Upper lobe of left lung (tissue), 6 donors: ENCODE measurements at regions not wholly inside any gene's neighbourhood (a gene's known extent, or its start where the extent isn't known, plus 50 kb on each side); places are given as distances from the start of the nearest gene placed in this dataset.

Experiments used
- ATAC-seq, 2 donors: fragments of 200-7000 bp; cut with Tn5 transposase; one replicate each; pipeline ENCODE4 v1.9.1; 2022; ENCODE audit warnings: mild to moderate bottlenecking in 2 of 2, moderate library complexity in 2 of 2; ENCODE audit not compliant: low FRiP score in 2 of 2
- DNase-seq, 2 donors: peaks; one replicate each; pipeline ENCODE4 v3.0.0-alpha.2; 2019 to 2020
- H3K27ac ChIP-seq, 4 donors: fragments of 200-600 bp; sonication (generic); one replicate each; pipeline ENCODE4 v1.5.1; 2016 to 2019
- H3K27me3 ChIP-seq, 4 donors: fragments of 200-600 bp; sonication (generic); one replicate each; pipeline ENCODE4 v1.5.1; 2017 to 2019
- H3K36me3 ChIP-seq, 4 donors: fragments of 200-600 bp; sonication (generic); one replicate each; pipeline ENCODE4 v1.5.1; 2016 to 2019
- H3K4me1 ChIP-seq, 4 donors: fragments of 200-600 bp; sonication (generic); one replicate each; pipeline ENCODE4 v1.5.1; 2018 to 2019
- H3K4me3 ChIP-seq, 4 donors: fragments of 200-600 bp; sonication (generic); one replicate each; pipeline ENCODE4 v1.5.1; 2017 to 2019; ENCODE audit warnings: mild to moderate bottlenecking in 2 of 4, moderate library complexity in 1 of 4
- H3K9me3 ChIP-seq, 4 donors: fragments of 200-600 bp; sonication (generic); one replicate each; pipeline ENCODE4 v1.5.1; 2018 to 2019
- EP300 ChIP-seq, 4 donors: sonication (generic); formaldehyde crosslinking; IDR thresholded peaks; one replicate each; pipeline ENCODE4 v1.5.1; 2017; ENCODE audit warnings: antibody characterized with exemption in 4 of 4, control low read depth in 2 of 4
- POLR2A ChIP-seq, 4 donors: fragments of 450-650 bp; IDR thresholded peaks; one replicate each; pipeline ENCODE4 v1.5.1; 2016 to 2017; ENCODE audit warnings: antibody characterized with exemption in 4 of 4, mild to moderate bottlenecking in 2 of 4
- POLR2AphosphoS5 ChIP-seq, 2 donors: sonication (generic); formaldehyde crosslinking; IDR thresholded peaks; one replicate each; pipeline ENCODE4 v1.5.1; 2017; ENCODE audit warnings: antibody characterized with exemption in 2 of 2
- WGBS, 2 donors: methylation state at CpG; one replicate each; pipeline ENCODE4 v1.1.5; 2017 to 2018; 5-methylcytosine and 5-hydroxymethylcytosine counted together
- TF ChIP-seq, protein P1 (sequence below), 6 experiments: fragments of 450-650 bp in 4 of 6; fragments of 200-600 bp in 2 of 6; sonication (generic) in 2 of 6; IDR thresholded peaks; one replicate each; pipeline ENCODE4 v1.5.1; 2016 to 2019; ENCODE audit warnings: antibody characterized with exemption in 6 of 6
- donor health status: DM: no; HTN: no; CAD: no; lungs with moderate emphysema.
- donor health status: DM: no; HTN: yes; CAD: no; lungs with severe emphysema.

DNA sequence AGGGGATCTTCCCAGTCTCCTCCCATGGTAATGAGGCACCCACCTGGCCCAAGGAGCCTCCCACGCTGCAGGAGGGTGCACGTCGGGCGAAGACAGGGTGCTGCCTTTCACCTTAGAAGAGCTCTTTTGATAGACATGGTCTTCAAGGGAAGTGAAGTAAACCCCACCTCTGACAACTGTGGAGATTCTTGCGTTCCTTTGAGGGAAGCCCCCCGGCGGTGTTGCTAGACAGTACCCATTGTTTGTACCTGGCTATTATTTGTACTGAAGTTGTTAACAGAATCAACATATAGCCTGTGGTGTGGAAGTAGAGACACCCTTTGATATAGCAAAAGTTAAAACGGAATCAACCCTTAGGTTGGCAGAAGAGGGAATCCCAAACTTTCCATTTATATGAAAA is 648.0 kb downstream of the GALR1 start:
- peaks cover 0 to 10% (median 6%) of the 10 kb centered on the region in 4 donors for H3K4me1 ChIP-seq
- no peaks in the 10 kb centered on the region for H3K27me3 ChIP-seq
- no peak overlapping the region for H3K4me3 ChIP-seq
- 72 to 76% methylated on average over 7 to 8 of the region's 8 CpGs for WGBS, 2 donors
- no peak for DNase-seq
- H3K36me3 ChIP-seq: no peaks in the 10 kb centered on the region
- ATAC-seq: no peak
- no peaks in the 10 kb centered on the region for H3K9me3 ChIP-seq
- no peak overlapping the region for H3K27ac ChIP-seq
- TF ChIP-seq EP300 (IDR thresholded peaks at IDR 0.05) (no peak), POLR2A (IDR thresholded peaks at IDR 0.05) (no peak), POLR2AphosphoS5 (IDR thresholded peaks at IDR 0.05) (no peak)
- TF ChIP-seq, protein P1, sequence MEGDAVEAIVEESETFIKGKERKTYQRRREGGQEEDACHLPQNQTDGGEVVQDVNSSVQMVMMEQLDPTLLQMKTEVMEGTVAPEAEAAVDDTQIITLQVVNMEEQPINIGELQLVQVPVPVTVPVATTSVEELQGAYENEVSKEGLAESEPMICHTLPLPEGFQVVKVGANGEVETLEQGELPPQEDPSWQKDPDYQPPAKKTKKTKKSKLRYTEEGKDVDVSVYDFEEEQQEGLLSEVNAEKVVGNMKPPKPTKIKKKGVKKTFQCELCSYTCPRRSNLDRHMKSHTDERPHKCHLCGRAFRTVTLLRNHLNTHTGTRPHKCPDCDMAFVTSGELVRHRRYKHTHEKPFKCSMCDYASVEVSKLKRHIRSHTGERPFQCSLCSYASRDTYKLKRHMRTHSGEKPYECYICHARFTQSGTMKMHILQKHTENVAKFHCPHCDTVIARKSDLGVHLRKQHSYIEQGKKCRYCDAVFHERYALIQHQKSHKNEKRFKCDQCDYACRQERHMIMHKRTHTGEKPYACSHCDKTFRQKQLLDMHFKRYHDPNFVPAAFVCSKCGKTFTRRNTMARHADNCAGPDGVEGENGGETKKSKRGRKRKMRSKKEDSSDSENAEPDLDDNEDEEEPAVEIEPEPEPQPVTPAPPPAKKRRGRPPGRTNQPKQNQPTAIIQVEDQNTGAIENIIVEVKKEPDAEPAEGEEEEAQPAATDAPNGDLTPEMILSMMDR (IDR thresholded peaks at IDR 0.05): no peak

DNA sequence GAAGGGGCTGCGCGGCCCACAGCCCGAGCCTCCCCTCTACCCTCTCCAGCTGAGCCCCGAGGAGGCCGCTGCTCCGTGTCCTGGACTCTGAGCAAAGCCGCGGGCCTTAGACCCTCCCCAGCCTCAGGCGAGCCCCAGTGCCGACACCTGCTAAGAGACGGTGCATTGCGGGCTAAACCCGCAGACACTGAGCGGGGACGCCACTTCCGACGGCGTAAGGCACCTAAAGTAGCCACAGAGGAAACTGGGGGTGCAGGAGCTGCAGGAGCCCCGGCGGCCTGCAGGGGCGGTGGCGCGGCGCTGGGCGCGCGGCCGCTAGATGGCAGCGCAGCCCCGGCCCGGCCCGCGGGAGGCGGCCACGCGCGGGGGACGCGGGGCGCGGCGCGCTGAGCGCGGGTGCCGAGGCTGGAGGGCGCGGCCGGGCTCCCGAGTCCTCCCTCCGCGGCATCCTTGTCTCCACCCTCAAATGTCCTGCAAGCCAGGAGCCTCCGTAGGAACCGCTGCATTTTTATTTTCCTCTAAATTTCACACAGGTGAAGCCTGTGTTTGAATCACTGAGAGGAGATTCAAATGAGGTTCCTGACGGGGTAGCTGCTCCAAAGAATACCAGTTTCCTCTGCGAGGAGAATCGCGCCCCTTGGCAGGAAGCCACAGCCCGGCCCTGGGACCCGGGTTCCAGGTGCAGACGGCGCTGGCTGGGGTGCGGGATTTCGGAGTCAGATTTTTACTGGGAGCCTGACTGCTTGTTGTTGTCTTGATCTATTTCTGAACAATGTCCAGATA is 650.5 kb downstream of the GALR1 start:
- ATAC-seq (peak; percentile 69 to 95), DNase-seq (peak; percentile 31 to 92)
- Histone ChIP-seq H3K27ac (no peak overlapping the region), H3K4me1 (peaks cover 0 to 10% (median 6%) of the 10 kb centered on the region in 4 donors), H3K9me3 (no peaks in the 10 kb centered on the region), H3K36me3 (no peaks in the 10 kb centered on the region), H3K4me3 (peak overlapping the region in 3 of 4 donors; percentile 19 to 38 (median 37)), H3K27me3 (no peaks in the 10 kb centered on the region)
- 12 to 23% methylated on average over 12 to 26 of the region's 64 CpGs for WGBS, 2 donors
- TF ChIP-seq POLR2AphosphoS5 (IDR thresholded peaks at IDR 0.05) (no peak), EP300 (IDR thresholded peaks at IDR 0.05) (no peak), POLR2A (IDR thresholded peaks at IDR 0.05) (no peak)
- TF ChIP-seq, protein P1 (IDR thresholded peaks at IDR 0.05): peak; percentile 83 to 96 (median 92)

DNA sequence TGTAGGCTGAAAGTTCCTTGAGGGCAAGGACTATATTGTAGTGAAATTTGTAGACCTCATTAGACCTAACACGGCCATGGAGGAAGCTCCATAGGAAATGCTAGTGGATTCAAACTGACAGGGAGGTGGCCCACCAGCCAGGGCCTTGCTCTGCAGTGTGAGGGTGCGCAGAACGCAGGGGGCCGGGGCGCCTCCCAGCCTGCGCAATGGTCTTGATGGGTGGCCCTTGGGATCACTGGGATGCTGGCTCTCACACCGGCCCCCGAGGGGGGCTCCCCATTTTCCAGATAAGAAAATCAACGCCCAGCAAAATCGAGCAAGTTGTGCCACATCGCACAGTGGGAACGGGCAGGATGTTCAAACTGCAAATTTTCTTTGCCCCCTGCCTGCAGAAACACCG is 655.4 kb downstream of the GALR1 start:
- no peak overlapping the region for H3K27ac ChIP-seq
- ATAC-seq (no peak), DNase-seq (peak in 1 of 2 donors; percentile 64)
- H3K4me1 ChIP-seq: peaks cover 0 to 6% (median 2%) of the 10 kb centered on the region in 4 donors
- TF ChIP-seq POLR2AphosphoS5 (IDR thresholded peaks at IDR 0.05): no peak
- no peak for TF ChIP-seq POLR2A (IDR thresholded peaks at IDR 0.05)
- no peak for TF ChIP-seq EP300 (IDR thresholded peaks at IDR 0.05)
- TF ChIP-seq, protein P1 (IDR thresholded peaks at IDR 0.05): no peak
- H3K36me3 ChIP-seq: no peaks in the 10 kb centered on the region
- no peaks in the 10 kb centered on the region for H3K27me3 ChIP-seq
- H3K4me3 ChIP-seq: no peak overlapping the region
- no peaks in the 10 kb centered on the region for H3K9me3 ChIP-seq
- 88 to 89% methylated on average over 6 to 13 of the region's 13 CpGs for WGBS, 2 donors

DNA sequence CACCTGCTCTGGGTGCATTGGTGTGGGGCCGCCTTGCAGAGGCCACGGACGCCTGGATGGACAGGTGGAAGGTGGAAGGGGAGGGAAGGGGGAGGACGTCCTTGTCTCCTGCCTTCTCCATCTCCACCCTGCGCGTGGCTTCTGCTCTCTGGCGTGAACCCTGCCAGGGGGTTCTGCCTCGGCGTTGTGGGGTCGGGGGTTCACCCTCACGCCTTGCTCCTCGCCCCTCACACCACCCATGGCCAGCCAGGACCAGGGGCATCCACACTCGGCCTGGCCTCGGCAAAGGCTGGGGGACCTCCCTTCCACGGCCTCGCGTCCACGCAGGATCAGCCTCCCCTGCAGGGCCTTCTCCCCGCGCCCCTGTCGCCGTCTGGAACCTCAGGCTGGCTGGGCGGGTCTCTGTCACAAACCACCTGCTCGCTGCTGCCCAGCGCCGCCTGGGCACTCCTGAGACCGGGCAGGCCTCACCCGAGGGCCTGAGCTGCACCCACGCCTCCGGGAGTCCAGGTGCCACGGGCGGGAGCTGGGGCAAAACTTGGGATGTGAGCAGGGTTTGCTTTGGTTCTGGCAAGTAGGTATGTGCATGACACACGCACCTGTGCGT is 655.9 kb downstream of the GALR1 start:
- WGBS, 2 donors: 94% methylated on average over 24 to 27 of the region's 34 CpGs
- ATAC-seq: peak; percentile 25 to 27
- Histone ChIP-seq H3K27ac (no peak overlapping the region), H3K27me3 (no peaks in the 10 kb centered on the region), H3K4me3 (no peak overlapping the region), H3K4me1 (peaks cover 0 to under 1% (median under 1%) of the 10 kb centered on the region in 4 donors), H3K36me3 (no peaks in the 10 kb centered on the region), H3K9me3 (no peaks in the 10 kb centered on the region)
- TF ChIP-seq POLR2A (IDR thresholded peaks at IDR 0.05) (no peak), POLR2AphosphoS5 (IDR thresholded peaks at IDR 0.05) (no peak), EP300 (IDR thresholded peaks at IDR 0.05) (no peak)
- TF ChIP-seq, protein P1 (IDR thresholded peaks at IDR 0.05): no peak
- DNase-seq: peak in 1 of 2 donors; percentile 76
